ENCODE measurements at regions not wholly inside any gene's neighbourhood (a gene's known extent, or its start where the extent isn't known, plus 50 kb on each side); places are given as distances from the start of the nearest gene placed in this dataset.

DNA sequence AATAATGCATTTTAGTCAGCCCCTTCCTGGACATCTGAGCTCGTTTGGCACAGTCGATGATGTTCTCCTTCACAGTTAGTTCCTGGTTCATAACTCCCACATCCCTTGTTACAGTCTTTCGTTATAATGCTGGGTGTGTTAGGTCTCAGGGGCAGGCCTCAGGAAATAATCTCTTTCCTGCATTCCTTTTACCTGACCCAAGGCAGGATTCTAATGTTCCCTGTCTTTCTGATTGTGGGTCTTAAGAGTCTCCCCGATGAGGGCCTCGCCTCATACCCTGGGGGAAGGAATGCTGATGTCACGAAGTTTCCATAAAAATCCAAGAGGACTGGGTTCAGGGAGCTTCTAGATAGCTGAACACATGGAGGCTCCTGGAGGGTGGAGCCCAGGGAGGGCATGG lies 104.0 kb upstream of the CARMIL1 start:
- H3K27ac ChIP-seq (ENCODE audit: low read length), result no peak overlapping the region

DNA sequence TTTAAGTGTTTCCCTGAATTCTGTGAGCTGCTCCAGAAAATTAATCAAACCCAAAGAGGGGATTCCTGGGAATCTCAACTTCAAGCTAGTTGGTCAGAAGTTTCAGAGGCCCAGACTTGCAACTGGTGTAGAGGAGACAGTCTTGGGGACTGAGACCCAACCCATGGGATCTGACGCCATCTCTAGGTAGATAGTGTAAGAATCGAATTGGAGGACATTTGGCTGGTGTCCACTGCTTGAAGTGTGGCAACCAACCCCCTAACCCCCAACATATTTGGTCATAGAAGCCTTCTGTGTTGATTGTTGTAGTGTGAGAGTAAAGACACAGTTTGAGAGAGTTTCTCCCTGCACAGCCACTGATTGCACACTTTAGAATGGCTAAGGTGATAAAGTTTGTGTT lies 103.5 kb upstream of the CARMIL1 start:
- peaks cover 5% of the 10 kb centered on the region for H3K4me1 ChIP-seq (ENCODE audit: control insufficient read depth, insufficient read depth, low read length)
- no peaks in the 10 kb centered on the region for H3K27me3 ChIP-seq (ENCODE audit: control insufficient read depth, insufficient read depth, low read length)
- DNase-seq, result no peak
- WGBS (ENCODE audit: insufficient coverage), result no CpG with 5 or more reads among the region's 2 CpGs
- no peak overlapping the region for H3K27ac ChIP-seq (ENCODE audit: low read length)
- H3K9me3 ChIP-seq (replicated peaks; ENCODE audit: control insufficient read depth, low read depth, low read length), result no peaks in the 10 kb centered on the region
- H3K4me3 ChIP-seq (ENCODE audit: low read length), result no peak overlapping the region
- no peaks in the 10 kb centered on the region for H3K36me3 ChIP-seq (ENCODE audit: control insufficient read depth, insufficient read depth, low read length)

More for the DNA sequence above, 104.0 kb upstream of the CARMIL1 start:
- peak; percentile 16 for DNase-seq
- Histone ChIP-seq H3K9me3 (replicated peaks; ENCODE audit: control insufficient read depth, low read depth, low read length) (no peaks in the 10 kb centered on the region), H3K36me3 (ENCODE audit: control insufficient read depth, insufficient read depth, low read length) (no peaks in the 10 kb centered on the region), H3K4me1 (ENCODE audit: control insufficient read depth, insufficient read depth, low read length) (peaks cover 5% of the 10 kb centered on the region), H3K4me3 (ENCODE audit: low read length) (no peak overlapping the region), H3K27me3 (ENCODE audit: control insufficient read depth, insufficient read depth, low read length) (no peaks in the 10 kb centered on the region)
- WGBS (ENCODE audit: insufficient coverage), result no CpG with 5 or more reads among the region's 6 CpGs

DNA sequence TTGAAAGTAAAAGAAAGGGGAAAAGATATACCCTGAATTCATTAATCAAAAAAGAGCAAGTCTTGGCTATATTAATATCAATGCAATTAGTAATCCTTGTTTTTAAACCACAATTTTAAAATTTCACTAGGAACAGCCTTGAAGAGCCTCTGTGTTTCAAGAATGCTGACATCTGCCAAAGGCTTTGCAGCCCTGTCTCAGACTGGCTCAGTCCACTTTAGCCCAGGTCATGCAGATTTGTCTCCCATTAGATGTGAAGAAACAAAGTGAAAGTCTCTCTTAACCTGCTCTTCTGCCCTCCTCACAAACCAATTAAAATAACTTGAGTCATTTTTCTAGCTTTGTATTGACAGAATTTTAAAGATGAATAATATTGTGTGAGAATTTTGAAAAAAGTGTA lies 102.7 kb upstream of the CARMIL1 start:
- Histone ChIP-seq H3K27me3 (ENCODE audit: control insufficient read depth, insufficient read depth, low read length) (no peaks in the 10 kb centered on the region), H3K4me1 (ENCODE audit: control insufficient read depth, insufficient read depth, low read length) (peaks cover 5% of the 10 kb centered on the region), H3K36me3 (ENCODE audit: control insufficient read depth, insufficient read depth, low read length) (no peaks in the 10 kb centered on the region), H3K4me3 (ENCODE audit: low read length) (no peak overlapping the region), H3K9me3 (replicated peaks; ENCODE audit: control insufficient read depth, low read depth, low read length) (no peaks in the 10 kb centered on the region), H3K27ac (ENCODE audit: low read length) (no peak overlapping the region)
- no peak for DNase-seq

DNA sequence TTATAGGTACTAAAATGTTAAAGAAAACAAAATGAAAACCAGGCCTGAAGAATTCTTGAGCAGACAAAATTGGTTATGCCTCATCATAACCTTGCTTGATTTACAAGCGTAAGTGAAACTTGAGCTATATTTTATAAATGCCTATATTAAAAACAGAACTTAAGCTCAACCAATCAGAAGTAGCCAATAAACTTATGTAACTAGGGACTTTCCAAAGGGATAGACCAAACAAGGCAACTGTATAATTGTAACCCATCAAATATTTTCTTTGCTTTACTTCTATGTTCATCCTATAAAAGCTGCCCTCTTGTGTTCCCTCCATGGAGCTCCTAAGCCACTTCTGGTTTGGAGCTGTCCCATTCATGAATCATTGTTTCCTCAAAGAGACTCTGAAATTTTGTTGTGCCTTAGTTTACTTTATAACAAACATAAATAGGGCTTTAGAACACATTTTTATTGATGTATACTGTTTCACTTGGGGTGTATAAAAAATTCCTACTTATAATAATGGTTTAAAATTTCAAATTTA lies 101.6 kb upstream of the CARMIL1 start:
- H3K4me1 ChIP-seq (ENCODE audit: control insufficient read depth, insufficient read depth, low read length), result peaks cover 5% of the 10 kb centered on the region

DNA sequence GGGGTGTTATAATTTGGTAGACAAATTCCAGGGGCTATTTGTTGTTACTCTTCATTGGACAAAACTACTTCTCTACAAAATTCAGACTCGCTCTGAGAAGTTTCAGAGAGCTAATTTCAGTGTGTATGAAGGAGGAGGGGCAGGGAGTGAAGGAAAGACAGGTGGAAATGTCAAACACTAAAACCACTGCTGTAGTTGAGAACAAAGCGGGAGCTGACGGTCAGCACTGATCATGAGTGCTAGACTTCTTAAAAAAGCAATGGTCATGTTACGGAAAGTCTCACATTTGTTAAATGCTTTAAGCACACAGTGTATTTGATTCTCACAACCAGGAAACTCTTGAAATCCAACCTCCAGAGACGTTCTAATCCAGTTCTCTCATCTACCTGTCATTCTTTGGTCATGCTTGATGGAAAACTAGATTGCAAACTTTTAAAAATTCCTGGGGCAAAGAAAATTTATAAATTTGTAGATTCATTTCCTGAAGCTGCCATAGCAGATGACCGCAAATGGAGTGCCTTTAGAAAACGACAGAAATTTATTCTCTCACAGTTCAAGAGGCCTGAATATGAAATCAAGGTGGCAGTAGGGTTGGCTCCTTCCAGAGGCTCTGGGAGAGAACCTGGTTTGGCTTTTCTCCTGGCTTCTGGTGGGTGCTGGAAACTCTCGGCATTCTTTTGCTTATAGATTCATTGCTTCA lies 100.7 kb upstream of the CARMIL1 start:
- Histone ChIP-seq H3K4me1 (ENCODE audit: control insufficient read depth, insufficient read depth, low read length) (peaks cover 5% of the 10 kb centered on the region), H3K27ac (ENCODE audit: low read length) (no peak overlapping the region), H3K4me3 (ENCODE audit: low read length) (no peak overlapping the region), H3K36me3 (ENCODE audit: control insufficient read depth, insufficient read depth, low read length) (no peaks in the 10 kb centered on the region), H3K27me3 (ENCODE audit: control insufficient read depth, insufficient read depth, low read length) (no peaks in the 10 kb centered on the region), H3K9me3 (replicated peaks; ENCODE audit: control insufficient read depth, low read depth, low read length) (no peaks in the 10 kb centered on the region)
- WGBS (ENCODE audit: insufficient coverage), result no CpG with 5 or more reads among the region's 8 CpGs
- no peak for DNase-seq

More for the DNA sequence above, 101.6 kb upstream of the CARMIL1 start:
- Histone ChIP-seq H3K36me3 (ENCODE audit: control insufficient read depth, insufficient read depth, low read length) (no peaks in the 10 kb centered on the region), H3K4me3 (ENCODE audit: low read length) (no peak overlapping the region), H3K27me3 (ENCODE audit: control insufficient read depth, insufficient read depth, low read length) (no peaks in the 10 kb centered on the region), H3K9me3 (replicated peaks; ENCODE audit: control insufficient read depth, low read depth, low read length) (no peaks in the 10 kb centered on the region), H3K27ac (ENCODE audit: low read length) (no peak overlapping the region)
- no CpG with 5 or more reads among the region's 1 CpG for WGBS (ENCODE audit: insufficient coverage)
- DNase-seq, result no peak

DNA sequence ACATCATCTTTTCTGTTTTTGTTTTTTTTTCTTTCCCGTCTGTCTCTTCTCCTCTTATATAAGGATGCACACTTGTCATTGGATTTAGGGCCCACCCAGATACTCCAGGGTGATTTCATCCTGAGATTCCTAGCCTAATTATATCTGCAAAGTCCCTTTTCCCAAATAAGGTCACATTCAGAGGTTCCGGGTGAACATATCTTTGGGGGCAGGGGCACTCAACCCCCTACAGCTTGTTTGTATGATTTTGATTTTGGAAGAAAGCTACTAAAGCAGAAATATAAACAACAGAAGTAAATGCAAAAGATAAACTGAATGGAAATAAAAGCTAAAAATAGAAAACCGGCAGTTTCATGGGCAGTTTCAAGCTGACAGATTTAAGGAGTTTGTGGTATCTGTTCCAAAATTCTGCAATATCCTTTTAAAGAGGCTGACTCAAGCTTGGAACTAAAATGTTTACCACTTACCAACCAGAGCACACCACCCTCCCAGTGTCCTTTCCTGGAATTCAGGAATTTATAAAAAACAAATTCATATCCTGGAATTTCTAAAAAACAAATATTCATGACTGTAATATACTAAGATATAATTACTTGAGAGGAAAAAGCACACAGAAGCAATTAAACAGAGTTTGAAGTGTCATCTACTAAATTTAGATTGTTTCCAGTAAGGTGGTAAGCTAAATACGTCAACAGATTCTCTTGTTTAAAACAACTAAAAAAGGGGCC lies 100.0 kb upstream of the CARMIL1 start:
- Histone ChIP-seq H3K27ac (ENCODE audit: low read length) (no peak overlapping the region), H3K27me3 (ENCODE audit: control insufficient read depth, insufficient read depth, low read length) (no peaks in the 10 kb centered on the region), H3K9me3 (replicated peaks; ENCODE audit: control insufficient read depth, low read depth, low read length) (no peaks in the 10 kb centered on the region), H3K4me1 (ENCODE audit: control insufficient read depth, insufficient read depth, low read length) (peaks cover 5% of the 10 kb centered on the region), H3K36me3 (ENCODE audit: control insufficient read depth, insufficient read depth, low read length) (no peaks in the 10 kb centered on the region), H3K4me3 (ENCODE audit: low read length) (no peak overlapping the region)
- peak; percentile 21 for DNase-seq
- WGBS (ENCODE audit: insufficient coverage), result no CpG with 5 or more reads among the region's 4 CpGs

DNA sequence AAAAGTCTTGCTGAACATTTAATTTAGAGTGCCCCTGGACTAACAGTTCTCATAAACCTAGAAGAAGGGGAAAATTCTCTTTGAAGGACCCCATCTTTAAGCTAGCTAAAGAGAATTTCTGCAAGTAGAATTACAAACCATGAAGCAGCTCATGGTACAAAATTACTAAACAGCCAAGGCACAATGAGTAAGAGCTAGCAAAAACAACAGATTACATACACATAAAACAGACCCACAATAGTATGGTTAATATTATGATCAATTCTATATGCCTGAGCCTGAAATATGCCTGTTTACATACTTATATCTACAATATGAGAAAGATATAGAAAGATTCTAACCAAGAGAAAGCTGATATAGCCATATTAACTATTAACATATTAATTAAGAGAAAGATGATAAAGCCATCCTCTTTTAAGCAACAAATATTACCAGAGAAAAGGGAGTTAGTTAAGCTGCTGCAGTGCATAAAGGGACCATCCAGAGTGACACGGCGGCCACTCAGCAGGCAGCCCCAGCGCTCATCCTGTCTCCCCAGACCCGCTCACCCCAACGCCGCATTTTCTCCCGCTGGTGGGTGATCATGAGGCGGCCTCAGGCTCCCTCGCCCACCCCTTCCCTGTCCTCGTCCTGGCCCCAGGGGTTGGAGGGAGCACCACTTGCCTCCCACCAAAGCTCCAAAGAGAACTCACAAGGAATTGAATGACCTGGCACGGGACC lies 98.4 kb upstream of the CARMIL1 start:
- 86% methylated on average over 1 of the region's 11 CpGs for WGBS (ENCODE audit: insufficient coverage)
- H3K9me3 ChIP-seq (replicated peaks; ENCODE audit: control insufficient read depth, low read depth, low read length), result no peaks in the 10 kb centered on the region
- H3K4me3 ChIP-seq (ENCODE audit: low read length), result no peak overlapping the region
- no peak for DNase-seq
- no peak overlapping the region for H3K27ac ChIP-seq (ENCODE audit: low read length)
- peaks cover 3% of the 10 kb centered on the region for H3K4me1 ChIP-seq (ENCODE audit: control insufficient read depth, insufficient read depth, low read length)
- no peaks in the 10 kb centered on the region for H3K36me3 ChIP-seq (ENCODE audit: control insufficient read depth, insufficient read depth, low read length)
- H3K27me3 ChIP-seq (ENCODE audit: control insufficient read depth, insufficient read depth, low read length), result no peaks in the 10 kb centered on the region

DNA sequence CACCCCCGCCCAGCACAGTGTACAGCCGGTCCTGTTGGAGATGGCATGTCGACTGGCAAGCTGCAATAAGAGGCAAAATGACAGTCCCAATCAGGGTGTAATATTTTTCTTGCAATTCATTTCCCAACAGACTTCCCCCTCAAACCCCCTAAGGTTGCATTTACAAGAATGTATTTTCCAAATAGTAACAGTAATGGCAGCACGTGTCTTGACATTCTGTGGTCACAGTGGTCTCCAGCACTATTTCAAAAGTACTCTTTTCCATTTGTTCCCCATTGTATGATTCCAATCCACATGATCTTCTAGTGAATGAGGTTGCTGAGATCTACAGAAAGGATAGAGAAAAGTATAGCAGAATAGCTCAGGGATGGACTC lies 97.8 kb upstream of the CARMIL1 start:
- Histone ChIP-seq H3K9me3 (replicated peaks; ENCODE audit: control insufficient read depth, low read depth, low read length) (no peaks in the 10 kb centered on the region), H3K27me3 (ENCODE audit: control insufficient read depth, insufficient read depth, low read length) (no peaks in the 10 kb centered on the region), H3K36me3 (ENCODE audit: control insufficient read depth, insufficient read depth, low read length) (no peaks in the 10 kb centered on the region), H3K27ac (ENCODE audit: low read length) (no peak overlapping the region), H3K4me1 (ENCODE audit: control insufficient read depth, insufficient read depth, low read length) (peaks cover 3% of the 10 kb centered on the region), H3K4me3 (ENCODE audit: low read length) (no peak overlapping the region)
- DNase-seq, result no peak
- 88% methylated on average over 2 of the region's 4 CpGs for WGBS (ENCODE audit: insufficient coverage)

DNA sequence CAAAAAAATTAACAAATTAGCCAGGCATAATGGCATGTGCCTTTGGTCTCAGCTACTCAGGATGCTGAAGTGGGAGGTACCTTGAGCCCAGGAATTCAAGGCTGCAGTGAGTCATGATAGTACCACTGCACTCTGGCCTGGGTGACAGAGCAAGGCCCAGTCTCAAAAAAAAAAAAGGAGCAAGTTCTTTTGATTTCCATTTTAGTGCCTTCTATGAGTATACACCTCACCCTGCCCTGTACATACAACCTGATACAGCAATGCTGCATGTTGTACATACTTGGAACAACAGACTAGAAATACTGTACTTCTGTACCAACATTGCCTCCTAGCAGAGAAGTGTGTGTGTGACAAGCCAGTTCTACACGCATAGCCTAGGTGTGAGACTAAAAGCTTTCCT lies 97.3 kb upstream of the CARMIL1 start:
- Histone ChIP-seq H3K9me3 (replicated peaks; ENCODE audit: control insufficient read depth, low read depth, low read length) (no peaks in the 10 kb centered on the region), H3K27me3 (ENCODE audit: control insufficient read depth, insufficient read depth, low read length) (no peaks in the 10 kb centered on the region), H3K4me1 (ENCODE audit: control insufficient read depth, insufficient read depth, low read length) (peaks cover 3% of the 10 kb centered on the region), H3K27ac (ENCODE audit: low read length) (no peak overlapping the region), H3K4me3 (ENCODE audit: low read length) (no peak overlapping the region), H3K36me3 (ENCODE audit: control insufficient read depth, insufficient read depth, low read length) (no peaks in the 10 kb centered on the region)
- no peak for DNase-seq
- WGBS (ENCODE audit: insufficient coverage), result no CpG with 5 or more reads among the region's 1 CpG

DNA sequence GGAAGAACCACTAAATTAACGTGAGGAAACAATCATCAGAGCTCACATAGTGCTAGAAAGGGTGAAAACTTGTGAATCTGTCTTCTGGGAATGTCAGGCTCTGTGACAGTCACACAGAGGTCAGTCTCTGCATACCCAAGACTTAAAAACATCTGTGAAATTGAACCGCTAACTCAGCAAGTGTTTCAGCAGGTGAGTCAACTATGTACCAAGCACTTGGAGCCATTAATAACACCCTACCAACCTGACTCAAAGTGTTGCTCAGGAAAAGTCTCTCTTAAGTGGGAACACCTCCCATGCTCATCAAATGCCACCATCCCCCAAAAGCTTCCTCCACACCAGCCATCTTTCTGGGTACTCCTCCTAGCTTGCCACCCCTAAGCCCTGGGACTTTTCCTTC lies 92.3 kb upstream of the CARMIL1 start:
- WGBS (ENCODE audit: insufficient coverage), result 100% methylated on average over 1 of the region's 2 CpGs
- no peaks in the 10 kb centered on the region for H3K36me3 ChIP-seq (ENCODE audit: control insufficient read depth, insufficient read depth, low read length)

More for the DNA sequence above, 92.3 kb upstream of the CARMIL1 start:
- DNase-seq, result no peak
- no peaks in the 10 kb centered on the region for H3K4me1 ChIP-seq (ENCODE audit: control insufficient read depth, insufficient read depth, low read length)
- no peaks in the 10 kb centered on the region for H3K9me3 ChIP-seq (replicated peaks; ENCODE audit: control insufficient read depth, low read depth, low read length)
- no peaks in the 10 kb centered on the region for H3K27me3 ChIP-seq (ENCODE audit: control insufficient read depth, insufficient read depth, low read length)
- no peak overlapping the region for H3K4me3 ChIP-seq (ENCODE audit: low read length)
- no peak overlapping the region for H3K27ac ChIP-seq (ENCODE audit: low read length)
